ENCODE measurements at regions not wholly inside any gene's neighbourhood (a gene's known extent, or its start where the extent isn't known, plus 50 kb on each side); places are given as distances from the start of the nearest gene placed in this dataset.
"Not testable (repeated sequence)": the region's sequence is repeated elsewhere in the genome, so short reads cannot be mapped to it uniquely, and the experiment has no call there.

DNA sequence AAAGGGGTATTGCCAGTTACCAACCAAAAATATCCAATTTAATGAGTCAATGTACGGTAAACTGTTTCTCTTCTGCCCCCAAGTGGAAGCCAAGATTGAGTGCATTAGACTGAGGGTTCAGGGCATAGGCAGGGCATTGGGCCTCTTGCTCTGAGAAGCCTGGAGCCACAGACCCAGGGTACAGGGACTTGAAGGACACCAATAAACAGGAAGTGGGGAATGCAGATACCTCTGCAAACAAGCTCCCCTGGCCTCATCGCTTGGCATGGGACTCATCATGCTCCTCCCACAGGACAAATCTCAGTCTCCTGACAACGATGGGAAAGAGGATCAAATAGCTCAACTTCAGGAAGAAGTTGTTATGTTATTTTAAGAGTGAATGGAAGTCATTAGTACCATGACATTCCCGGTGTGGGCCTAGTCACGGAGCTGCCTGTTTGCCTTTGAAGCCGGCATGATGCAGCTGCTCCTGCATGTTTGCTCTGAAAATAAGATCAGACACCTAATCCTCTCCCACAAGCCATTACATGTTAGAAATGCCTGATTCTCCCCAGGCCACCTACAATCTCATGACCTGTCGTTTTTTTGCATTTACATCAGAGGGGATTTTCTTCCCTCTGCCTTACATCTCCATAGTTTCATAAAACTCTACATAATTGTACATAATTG is 224.2 kb downstream of the RCHY1 start:
- no peak overlapping the region for H3K4me3 ChIP-seq (ENCODE audit: low read depth, low read length)
- DNase-seq (ENCODE audit: low read depth) = peak; percentile 67
- TF ChIP-seq, protein P1, sequence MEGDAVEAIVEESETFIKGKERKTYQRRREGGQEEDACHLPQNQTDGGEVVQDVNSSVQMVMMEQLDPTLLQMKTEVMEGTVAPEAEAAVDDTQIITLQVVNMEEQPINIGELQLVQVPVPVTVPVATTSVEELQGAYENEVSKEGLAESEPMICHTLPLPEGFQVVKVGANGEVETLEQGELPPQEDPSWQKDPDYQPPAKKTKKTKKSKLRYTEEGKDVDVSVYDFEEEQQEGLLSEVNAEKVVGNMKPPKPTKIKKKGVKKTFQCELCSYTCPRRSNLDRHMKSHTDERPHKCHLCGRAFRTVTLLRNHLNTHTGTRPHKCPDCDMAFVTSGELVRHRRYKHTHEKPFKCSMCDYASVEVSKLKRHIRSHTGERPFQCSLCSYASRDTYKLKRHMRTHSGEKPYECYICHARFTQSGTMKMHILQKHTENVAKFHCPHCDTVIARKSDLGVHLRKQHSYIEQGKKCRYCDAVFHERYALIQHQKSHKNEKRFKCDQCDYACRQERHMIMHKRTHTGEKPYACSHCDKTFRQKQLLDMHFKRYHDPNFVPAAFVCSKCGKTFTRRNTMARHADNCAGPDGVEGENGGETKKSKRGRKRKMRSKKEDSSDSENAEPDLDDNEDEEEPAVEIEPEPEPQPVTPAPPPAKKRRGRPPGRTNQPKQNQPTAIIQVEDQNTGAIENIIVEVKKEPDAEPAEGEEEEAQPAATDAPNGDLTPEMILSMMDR (IDR thresholded peaks at IDR 0.05; ENCODE audit: insufficient read depth, low read depth, low read length, missing control alignments) = peak; percentile 56

DNA sequence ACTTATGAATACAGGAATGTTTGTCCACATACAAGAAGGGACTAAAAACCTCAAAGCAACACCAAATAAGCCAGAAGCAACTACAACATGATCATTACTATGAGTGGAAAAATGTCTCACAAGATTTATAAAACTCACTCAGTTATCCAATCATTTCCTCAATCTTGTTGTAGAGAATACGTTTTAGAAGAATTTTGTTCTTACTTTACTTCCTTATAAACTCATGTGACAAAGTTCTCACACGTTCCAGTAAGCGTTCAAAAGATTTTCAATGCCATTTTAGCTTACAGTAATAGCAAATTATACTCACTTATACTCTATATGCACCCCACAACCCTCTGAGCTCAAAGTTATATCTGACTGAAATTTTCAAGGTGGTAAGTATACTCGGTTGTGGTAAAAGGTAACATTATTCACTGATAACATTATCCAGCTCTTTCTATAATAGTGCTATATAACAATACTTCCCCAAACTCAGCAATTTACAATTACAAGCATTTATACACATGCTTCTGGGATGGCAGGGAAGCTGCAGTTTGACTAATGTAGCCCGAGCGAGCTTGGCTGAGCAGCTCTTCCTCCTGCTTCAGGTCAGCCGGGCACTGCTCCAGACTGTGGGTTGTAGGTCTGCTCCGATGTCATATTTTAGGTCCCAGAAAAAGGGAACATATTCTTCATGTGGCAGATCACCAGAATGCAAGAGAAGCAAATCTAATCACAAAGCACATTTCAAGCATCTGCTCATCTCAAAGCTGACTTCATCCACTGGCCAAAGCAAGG is 226.3 kb downstream of the RCHY1 start:
- TF ChIP-seq, protein P1 (IDR thresholded peaks at IDR 0.05; ENCODE audit: insufficient read depth, low read depth, low read length, missing control alignments) = no peak
- H3K4me3 ChIP-seq (ENCODE audit: low read depth, low read length) = no peak overlapping the region
- DNase-seq (ENCODE audit: low read depth) = no peak

DNA sequence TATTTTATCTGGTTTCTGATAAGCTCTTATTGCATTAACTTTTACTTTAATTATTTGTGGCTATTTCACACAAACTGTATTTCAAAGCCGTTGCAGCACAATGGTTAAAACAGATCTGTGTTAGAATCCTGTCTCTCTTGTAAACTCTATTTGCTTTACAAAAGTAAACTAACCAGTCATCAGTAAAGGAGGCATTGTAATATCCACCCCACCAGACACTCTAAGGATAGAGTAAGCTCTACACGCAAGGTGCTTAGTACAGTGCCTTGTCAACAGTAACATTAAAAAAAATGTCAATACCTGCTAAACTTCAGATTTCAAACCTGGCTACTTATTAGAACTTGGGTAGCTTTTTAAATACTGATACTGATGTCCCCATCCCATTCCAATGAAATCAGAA is 228.4 kb downstream of the RCHY1 start:
- H3K4me3 ChIP-seq (ENCODE audit: low read depth, low read length) = no peak overlapping the region
- TF ChIP-seq, protein P1 (IDR thresholded peaks at IDR 0.05; ENCODE audit: insufficient read depth, low read depth, low read length, missing control alignments) = no peak
- no peak for DNase-seq (ENCODE audit: low read depth)

DNA sequence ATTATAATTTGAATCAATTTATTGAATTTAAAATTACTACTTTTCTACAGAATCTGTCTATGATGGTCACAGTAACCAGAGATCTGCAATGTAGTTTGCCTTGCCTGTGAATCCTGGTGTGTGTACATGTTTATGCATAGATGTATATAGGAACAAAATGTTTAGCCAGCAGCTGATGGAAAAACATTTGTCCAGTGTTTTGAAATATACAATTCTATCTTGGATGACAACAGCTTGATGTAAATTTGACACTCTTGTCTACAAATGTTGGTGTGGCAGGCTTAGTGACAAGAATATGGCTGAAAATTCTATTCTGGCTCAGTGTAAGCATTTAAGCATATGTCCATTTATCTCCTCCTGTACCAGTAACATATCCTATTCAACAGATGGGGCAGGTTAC is 229.4 kb downstream of the RCHY1 start:
- no peak for DNase-seq (ENCODE audit: low read depth)
- H3K4me3 ChIP-seq (ENCODE audit: low read depth, low read length) = no peak overlapping the region
- TF ChIP-seq, protein P1 (IDR thresholded peaks at IDR 0.05; ENCODE audit: insufficient read depth, low read depth, low read length, missing control alignments) = no peak

DNA sequence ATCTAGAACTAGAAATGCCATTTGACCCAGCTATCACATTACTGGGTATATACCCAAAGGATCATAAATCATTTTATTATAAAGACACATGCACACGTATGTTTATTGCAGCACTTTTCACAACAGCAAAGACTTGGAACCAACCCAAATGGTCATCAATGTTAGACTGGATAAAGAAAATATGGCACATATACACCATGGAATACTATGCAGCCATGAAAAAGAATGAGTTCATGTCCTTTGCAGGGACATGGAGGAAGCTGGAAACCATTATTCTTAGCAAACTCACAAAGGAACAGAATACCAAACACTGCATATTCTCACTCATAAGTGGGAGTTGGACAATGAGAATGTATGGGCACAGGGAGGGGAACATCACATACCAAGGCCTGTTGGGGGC is 233.7 kb downstream of the RCHY1 start:
- DNase-seq (ENCODE audit: low read depth); H3K4me3 ChIP-seq (ENCODE audit: low read depth, low read length): not testable (repeated sequence)

DNA sequence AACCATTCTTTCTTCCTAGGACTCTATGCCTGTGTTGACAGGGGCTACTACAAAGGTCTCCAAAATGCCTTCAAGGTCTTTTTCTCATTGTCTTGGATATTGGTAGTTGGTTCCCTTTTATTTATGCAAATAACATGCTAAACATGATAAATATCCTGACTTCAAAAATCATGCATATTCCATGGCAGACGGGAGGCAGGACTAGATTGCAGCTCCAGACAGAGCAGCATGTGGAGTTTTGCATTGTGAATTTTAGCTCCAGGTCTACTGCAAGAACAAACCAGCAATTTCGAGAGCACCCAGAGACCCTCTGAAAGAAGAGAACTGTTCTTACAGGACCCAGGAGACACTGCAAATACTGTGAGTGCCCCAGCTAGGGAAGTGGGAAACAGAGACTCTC is 254.9 kb downstream of the RCHY1 start:
- DNase-seq (ENCODE audit: low read depth) = no peak
- TF ChIP-seq, protein P1 (IDR thresholded peaks at IDR 0.05; ENCODE audit: insufficient read depth, low read depth, low read length, missing control alignments) = no peak
- no peak overlapping the region for H3K4me3 ChIP-seq (ENCODE audit: low read depth, low read length)

DNA sequence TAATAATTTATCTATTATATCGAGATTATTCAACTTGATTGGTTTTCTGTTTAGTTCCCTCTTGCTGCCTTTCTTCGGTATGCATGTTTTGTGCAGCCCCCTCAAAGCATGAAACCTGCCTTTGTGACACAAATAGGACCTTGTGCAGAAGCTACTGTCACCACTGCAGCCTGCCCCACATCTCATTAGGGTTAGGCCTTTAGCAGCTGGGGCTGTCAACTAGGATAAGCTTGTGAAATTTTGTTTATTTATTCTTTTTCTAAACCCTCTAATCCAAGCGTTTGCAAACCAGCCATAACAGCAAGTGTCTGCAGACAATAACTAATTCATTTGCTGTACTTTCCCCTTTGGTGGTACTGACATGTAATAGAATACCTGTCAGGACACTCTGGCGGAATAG is 258.9 kb downstream of the RCHY1 start:
- no peak for DNase-seq (ENCODE audit: low read depth)
- H3K4me3 ChIP-seq (ENCODE audit: low read depth, low read length) = no peak overlapping the region
- TF ChIP-seq, protein P1 (IDR thresholded peaks at IDR 0.05; ENCODE audit: insufficient read depth, low read depth, low read length, missing control alignments) = no peak
